Activated naive CD4-positive, alpha-beta T cell treated with anti-CD3 and anti-CD28 coated beads, Interleukin-2, amount 50 U/mL, for 16 hours (primary cell): ENCODE measurements at regions not wholly inside any gene's neighbourhood (a gene's known extent, or its start where the extent isn't known, plus 50 kb on each side); places are given as distances from the start of the nearest gene placed in this dataset.
"Not testable (repeated sequence)": the region's sequence is repeated elsewhere in the genome, so short reads cannot be mapped to it uniquely, and the experiment has no call there.

Experiments used
- DNase-seq: peaks from one replicate; pipeline ENCODE4 v3.0.0-alpha.2; 2020

GRCh38 chr21:41582866-41583265 lies 74.9 kb upstream of the TMPRSS2 start:
- no peak for DNase-seq

DNA sequence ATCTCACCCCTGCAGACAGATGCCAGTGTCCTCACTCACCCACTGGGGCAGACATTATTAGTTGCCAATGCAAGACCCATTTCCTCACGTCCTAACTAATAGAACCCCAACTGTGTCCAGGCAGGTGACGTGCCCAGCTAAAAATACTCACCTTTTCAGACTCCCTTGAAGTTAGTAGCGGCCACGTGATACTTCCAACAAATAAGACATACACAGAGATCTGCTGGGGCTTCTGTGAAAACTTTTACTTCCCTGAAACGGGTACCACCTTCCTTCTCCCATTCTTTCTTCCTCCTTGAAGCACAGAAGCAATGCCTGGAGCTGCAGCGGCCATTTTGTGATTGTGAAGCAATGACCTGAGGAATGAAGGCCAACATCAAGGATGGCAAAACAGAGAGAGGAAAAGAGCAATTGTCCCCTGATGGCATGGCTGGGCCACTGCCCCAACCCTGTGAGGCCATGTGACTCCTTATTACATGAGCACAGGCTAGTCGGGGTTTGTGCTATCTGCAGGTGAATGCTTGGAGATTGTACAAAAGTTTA lies 74.4 kb upstream of the TMPRSS2 start:
- no peak for DNase-seq

- DNase-seq = no peak
Observed at GRCh38 chr21:41581592-41582228, 73.8 kb upstream of the TMPRSS2 start.

- DNase-seq = no peak
Observed at GRCh38 chr21:41580758-41581554, 73.0 kb upstream of the TMPRSS2 start.

DNA sequence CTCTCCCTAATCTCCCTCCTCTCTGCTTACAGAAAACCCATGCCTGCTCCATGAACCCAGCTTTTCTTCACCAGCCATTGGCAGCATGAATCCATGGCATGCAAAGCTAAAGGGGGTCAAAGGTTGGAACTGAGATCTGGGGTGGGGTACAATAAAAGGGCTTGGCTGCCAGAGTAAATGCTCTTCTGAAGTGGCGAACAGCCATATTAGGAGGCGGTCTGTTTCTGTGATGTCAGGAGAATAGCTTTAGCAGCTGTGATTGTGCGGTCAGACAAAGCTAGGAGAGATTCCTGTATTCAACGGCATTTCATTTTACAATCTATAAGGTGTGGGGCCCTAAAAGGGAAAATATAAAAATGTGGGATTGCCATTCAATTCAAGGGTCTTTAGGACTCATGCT lies 71.7 kb upstream of the TMPRSS2 start:
- no peak for DNase-seq

- no peak for DNase-seq
Observed at GRCh38 chr21:41578716-41579115, 70.8 kb upstream of the TMPRSS2 start.

- no peak for DNase-seq
Observed at GRCh38 chr21:41578083-41578482, 70.1 kb upstream of the TMPRSS2 start.

DNA sequence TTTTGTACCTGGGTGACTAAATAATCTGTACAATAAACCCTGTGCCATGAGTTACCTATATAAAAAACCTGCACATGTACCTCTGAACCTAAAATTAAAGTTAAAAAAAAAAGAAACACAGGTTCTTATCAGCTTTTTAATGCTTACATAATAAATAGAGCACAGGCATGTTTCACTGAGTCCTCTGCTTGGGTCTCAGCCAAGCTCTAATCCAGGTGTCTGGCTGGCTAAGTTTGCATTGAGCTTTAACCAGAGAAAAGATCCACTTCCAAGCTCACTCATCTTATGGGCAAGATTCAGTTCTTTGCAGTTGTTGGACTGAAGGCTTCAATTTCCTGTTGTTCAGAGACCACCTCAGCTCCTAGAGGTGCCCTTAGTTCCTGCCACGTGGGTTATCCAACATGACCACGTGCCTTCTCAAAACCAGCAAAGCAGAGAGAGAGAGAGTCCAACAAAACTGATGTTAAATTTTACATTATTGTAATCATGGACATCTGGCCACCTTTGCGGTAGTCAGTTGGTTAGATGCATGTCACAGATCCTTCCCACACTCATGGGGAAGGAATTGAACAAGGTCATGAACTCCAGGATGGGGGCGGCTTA lies 68.2 kb upstream of the TMPRSS2 start:
- DNase-seq = no peak

GRCh38 chr21:41573902-41574690 lies 66.1 kb upstream of the TMPRSS2 start:
- no peak for DNase-seq

GRCh38 chr21:41571938-41572510 lies 64.1 kb upstream of the TMPRSS2 start:
- DNase-seq = no peak

DNA sequence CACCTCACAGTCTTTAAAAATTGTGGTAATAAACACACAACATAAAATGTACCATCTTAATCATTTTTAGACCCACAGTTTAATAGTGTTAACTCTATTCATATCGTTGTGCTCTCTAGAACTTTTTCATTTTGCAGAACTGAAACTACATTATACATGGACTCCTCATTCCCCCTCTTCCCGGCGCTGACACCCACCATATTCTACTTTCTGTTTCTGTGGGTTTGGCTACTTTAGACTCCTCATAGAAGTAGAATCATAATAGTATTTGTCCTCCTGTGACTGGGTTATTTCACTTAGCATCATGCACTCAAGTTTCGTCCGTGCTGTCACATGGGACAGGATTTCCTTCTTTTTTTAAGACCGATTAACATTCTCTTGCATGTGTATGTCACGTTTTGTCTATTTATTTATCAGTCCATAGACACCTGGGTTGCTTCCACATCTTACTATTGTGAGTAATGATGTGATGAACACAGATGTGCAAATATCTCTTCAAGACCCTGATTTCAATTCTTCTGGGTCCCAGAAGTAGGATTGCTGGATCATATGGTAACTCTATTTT lies 62.9 kb upstream of the TMPRSS2 start:
- no peak for DNase-seq

DNA sequence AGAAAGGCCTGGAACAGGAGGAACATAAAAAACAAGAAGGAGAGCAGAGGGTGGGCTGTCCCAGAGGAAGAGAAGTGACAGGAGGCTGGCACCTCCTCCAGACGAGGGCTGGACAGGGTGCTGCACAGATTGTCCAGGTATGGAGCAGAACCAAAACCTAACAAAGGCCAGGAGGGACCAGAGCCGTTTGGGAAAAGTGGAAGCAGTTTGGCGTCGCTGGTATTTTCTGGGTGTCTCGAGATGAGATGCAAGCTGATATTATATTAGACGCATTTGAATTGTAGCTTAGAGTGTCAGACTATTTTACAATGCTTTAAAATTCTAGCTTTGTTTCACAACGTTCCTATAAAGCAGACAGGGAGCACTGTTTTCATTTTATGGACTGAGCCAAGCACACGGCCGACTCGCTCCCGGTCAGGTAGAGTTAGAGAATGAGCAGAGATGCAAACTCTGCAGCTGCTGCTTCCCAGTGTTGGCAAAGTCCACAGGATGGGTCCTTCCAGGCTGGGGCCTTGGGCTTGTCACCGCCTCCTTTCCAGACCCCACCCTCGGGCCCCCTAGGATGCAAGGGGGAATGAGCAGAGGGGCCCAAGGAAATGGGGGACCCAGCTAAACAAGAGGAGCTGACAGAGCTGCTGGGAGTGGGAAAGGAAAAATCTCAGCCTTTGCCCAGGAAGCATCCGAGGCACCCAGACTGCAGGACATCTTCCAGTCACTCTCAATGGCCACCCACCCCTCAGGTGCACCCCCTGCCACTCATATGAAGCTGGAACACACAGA lies 60.8 kb upstream of the TMPRSS2 start:
- DNase-seq = no peak

- DNase-seq = no peak
Observed at GRCh38 chr21:41567901-41568510, 60.0 kb upstream of the TMPRSS2 start.

- not testable (repeated sequence) for DNase-seq
Observed at GRCh38 chr21:41567237-41567636, 59.3 kb upstream of the TMPRSS2 start.

DNA sequence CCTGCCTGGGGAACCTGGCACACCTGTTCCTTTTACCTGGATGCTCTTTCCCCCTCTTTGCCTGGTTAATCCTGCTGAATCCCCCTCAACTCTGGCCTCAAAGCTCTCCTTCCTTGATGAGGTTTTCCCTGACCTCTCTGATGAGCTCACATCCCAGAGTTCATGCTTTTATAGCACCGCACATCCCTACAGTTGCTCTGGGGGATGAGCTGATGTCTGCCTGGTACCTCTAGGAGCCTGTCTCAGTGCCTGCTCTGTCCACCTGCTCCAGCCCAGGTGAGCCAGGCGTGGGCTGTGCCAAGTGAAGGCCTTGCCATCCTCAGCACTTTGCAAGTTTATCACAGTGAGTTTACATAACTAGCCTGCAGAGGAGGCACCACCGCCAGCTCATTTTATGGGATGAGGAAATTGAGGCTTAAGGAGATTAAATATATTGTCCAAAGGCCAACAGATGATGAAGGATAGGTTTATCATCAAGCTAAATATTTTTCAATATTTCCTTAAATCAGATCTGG lies 58.6 kb upstream of the TMPRSS2 start:
- no peak for DNase-seq

GRCh38 chr21:41565550-41565949 lies 57.6 kb upstream of the TMPRSS2 start:
- DNase-seq = no peak

GRCh38 chr21:41564871-41565274 lies 56.9 kb upstream of the TMPRSS2 start:
- no peak for DNase-seq

- no peak for DNase-seq
Observed at GRCh38 chr21:41562101-41563000, 54.4 kb upstream of the TMPRSS2 start.

DNA sequence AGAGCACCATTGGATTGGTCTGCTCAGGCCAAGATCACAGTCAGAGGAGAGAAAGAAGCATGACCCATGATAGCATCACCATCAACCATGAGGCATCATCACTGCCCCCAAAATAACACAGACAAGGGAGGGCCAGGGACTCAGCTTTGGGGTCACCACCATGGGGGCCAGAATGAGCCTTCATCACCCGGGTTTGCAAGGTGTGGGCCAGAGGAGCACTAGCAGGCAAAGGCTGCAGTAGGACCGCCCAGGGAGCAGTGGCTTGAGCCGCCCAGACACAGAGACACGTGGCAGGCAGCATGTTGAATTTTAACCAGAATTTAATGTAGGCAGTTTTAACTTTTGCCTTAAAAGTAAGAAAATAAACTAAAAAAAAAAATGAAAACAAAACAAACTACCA lies 53.7 kb upstream of the TMPRSS2 start:
- no peak for DNase-seq

DNA sequence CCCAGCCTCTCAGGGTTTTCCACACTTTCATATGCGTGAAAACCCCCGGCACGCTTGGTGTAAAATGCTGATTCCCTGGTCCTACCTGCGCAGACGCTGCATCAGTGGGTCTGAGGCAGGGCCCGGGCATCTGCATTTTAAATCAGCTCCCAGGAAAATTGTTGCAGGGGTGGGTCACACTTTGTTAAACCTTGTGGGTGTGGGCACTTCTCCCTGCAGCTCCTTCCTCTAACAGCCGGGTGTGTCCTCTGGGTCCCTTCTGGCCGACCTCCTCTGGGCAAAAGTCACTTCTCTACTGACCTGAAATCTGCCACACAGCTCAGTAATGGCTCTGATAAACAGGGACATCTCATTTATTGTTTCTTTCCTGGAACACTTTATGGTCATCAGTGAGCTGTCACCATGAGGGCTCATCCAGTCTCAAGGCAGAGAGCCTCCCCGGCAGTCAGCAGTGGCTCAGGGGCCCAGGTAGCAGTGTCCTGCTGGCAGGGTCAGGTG lies 52.8 kb upstream of the TMPRSS2 start:
- no peak for DNase-seq
